Astrocyte (in vitro differentiated cells and primary cell): ENCODE measurements at regions not wholly inside any gene's neighbourhood (a gene's known extent, or its start where the extent isn't known, plus 50 kb on each side); places are given as distances from the start of the nearest gene placed in this dataset.

ENCODE experiments used
- DNase-seq: peaks from one replicate; pipeline ENCODE4 v3.0.0-alpha.2; 2010; ENCODE audit warnings: low read depth
- FAIRE-seq: peaks from 2 replicates; lab custom pipeline; 2011; peaks lifted over from hg19 to GRCh38; lab: Jason Lieb, UNC
- H2AFZ ChIP-seq: 2 replicates; pipeline ENCODE4 v1.6.0; 2012; ENCODE audit warnings: low read depth, low read length, inconsistent platforms
- H3K27ac ChIP-seq: 2 replicates; pipeline ENCODE4 v1.5.1; 2011; ENCODE audit warnings: low read depth, low read length, inconsistent platforms
- H3K27me3 ChIP-seq: 2 replicates; pipeline ENCODE4 v1.6.0; 2011; ENCODE audit warnings: low read length, inconsistent platforms; ENCODE audit not compliant: insufficient read depth
- H3K36me3 ChIP-seq: 2 replicates; pipeline ENCODE4 v1.5.1; 2011; ENCODE audit warnings: low read length, inconsistent platforms; ENCODE audit not compliant: insufficient read depth
- H3K4me1 ChIP-seq: 2 replicates; pipeline ENCODE4 v1.5.1; 2011; ENCODE audit warnings: low read length, inconsistent platforms; ENCODE audit not compliant: insufficient read depth
- H3K4me2 ChIP-seq: 2 replicates; pipeline ENCODE4 v1.6.0; 2012; ENCODE audit warnings: low read length, inconsistent platforms
- H3K4me3 ChIP-seq: 2 replicates; pipeline ENCODE4 v1.5.1; 2011; ENCODE audit warnings: low read depth, mild to moderate bottlenecking, low read length, inconsistent platforms; ENCODE audit not compliant: insufficient read depth
- H3K79me2 ChIP-seq: 2 replicates; pipeline ENCODE4 v1.6.0; 2012; ENCODE audit warnings: mild to moderate bottlenecking, low read length, inconsistent platforms; ENCODE audit not compliant: insufficient read depth
- H3K9ac ChIP-seq: 2 replicates; pipeline ENCODE4 v1.6.0; 2012; ENCODE audit warnings: mild to moderate bottlenecking, low read length, inconsistent platforms
- H3K9me3 ChIP-seq: 2 replicates; pipeline ENCODE4 v1.5.1; 2012; ENCODE audit warnings: low read depth, mild to moderate bottlenecking, low read length, inconsistent platforms; ENCODE audit not compliant: insufficient read depth
- H4K20me1 ChIP-seq: 2 replicates; pipeline ENCODE4 v1.6.0; 2012; ENCODE audit warnings: low read length, inconsistent platforms; ENCODE audit not compliant: insufficient read depth
- H3K27ac Mint-ChIP-seq: one replicate; pipeline ENCODE4 v1.8.0; 2021; ENCODE audit warnings: mild to moderate bottlenecking, mixed read lengths; ENCODE audit not compliant: unreplicated experiment
- H3K27me3 Mint-ChIP-seq: one replicate; pipeline ENCODE4 v1.8.0; 2021; ENCODE audit warnings: low read depth, mixed read lengths; ENCODE audit not compliant: unreplicated experiment
- H3K36me3 Mint-ChIP-seq: one replicate; pipeline ENCODE4 v1.8.0; 2021; ENCODE audit warnings: low read depth, mixed read lengths; ENCODE audit not compliant: unreplicated experiment
- H3K4me1 Mint-ChIP-seq: one replicate; pipeline ENCODE4 v1.8.0; 2021; ENCODE audit warnings: low read depth, mixed read lengths; ENCODE audit not compliant: unreplicated experiment
- H3K4me3 Mint-ChIP-seq: one replicate; pipeline ENCODE4 v1.8.0; 2021; ENCODE audit warnings: mild to moderate bottlenecking, moderate library complexity, mixed read lengths; ENCODE audit not compliant: unreplicated experiment
- H3K9me3 Mint-ChIP-seq: one replicate; pipeline ENCODE4 v1.8.0; 2021; ENCODE audit warnings: mild to moderate bottlenecking, mixed read lengths; ENCODE audit not compliant: unreplicated experiment
- EZH2 ChIP-seq: IDR thresholded peaks from 2 replicates; pipeline ENCODE4 v1.6.1; 2012; ENCODE audit warnings: mild to moderate bottlenecking, low read length, inconsistent platforms; ENCODE audit not compliant: insufficient read depth
- TF ChIP-seq, protein P1 (sequence below): IDR thresholded peaks from 2 replicates; pipeline ENCODE4 v1.5.1; 2011; ENCODE audit warnings: low read depth, mild to moderate bottlenecking, inconsistent platforms, low read length, moderate library complexity; ENCODE audit not compliant: insufficient read depth

DNA sequence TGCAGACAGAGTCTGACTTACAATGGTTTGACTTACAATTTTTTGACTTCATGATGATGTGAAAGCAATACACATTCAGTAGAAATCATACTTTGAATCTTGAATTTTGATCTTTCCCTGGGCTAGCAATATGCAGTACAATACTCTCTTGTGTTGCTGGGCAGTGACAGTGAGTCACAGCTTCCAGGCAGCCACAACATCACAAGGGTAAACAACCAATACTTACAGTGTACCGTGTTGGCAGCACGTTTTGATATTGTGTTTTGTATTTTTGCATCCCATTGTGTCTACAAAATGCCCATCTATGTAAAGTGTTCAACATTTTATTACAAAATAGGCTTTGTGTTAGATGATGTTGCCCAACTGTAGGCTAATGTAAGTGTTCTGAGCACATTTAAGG is 150.9 kb downstream of the NTMT2 start:
- no peak for FAIRE-seq
- Histone ChIP-seq H3K4me3 (no peak overlapping the region), H2AFZ (peak overlapping the region; percentile 70), H3K27me3 (no peaks in the 10 kb centered on the region), H3K79me2 (no peaks in the 10 kb centered on the region), H3K4me1 (peaks cover 3% of the 10 kb centered on the region), H3K9ac (no peak overlapping the region), H3K36me3 (no peaks in the 10 kb centered on the region), H4K20me1 (no peaks in the 10 kb centered on the region), H3K27ac (no peak overlapping the region), H3K4me2 (no peak overlapping the region), H3K9me3 (no peaks in the 10 kb centered on the region)
- H3K9me3 Mint-ChIP-seq = no peaks in the 10 kb centered on the region
- H3K27me3 Mint-ChIP-seq = no peaks in the 10 kb centered on the region
- no peak overlapping the region for H3K4me3 Mint-ChIP-seq
- H3K4me1 Mint-ChIP-seq = peaks cover 8% of the 10 kb centered on the region
- H3K27ac Mint-ChIP-seq = peak overlapping the region; percentile 12
- TF ChIP-seq EZH2 = no peak
- TF ChIP-seq, protein P1, sequence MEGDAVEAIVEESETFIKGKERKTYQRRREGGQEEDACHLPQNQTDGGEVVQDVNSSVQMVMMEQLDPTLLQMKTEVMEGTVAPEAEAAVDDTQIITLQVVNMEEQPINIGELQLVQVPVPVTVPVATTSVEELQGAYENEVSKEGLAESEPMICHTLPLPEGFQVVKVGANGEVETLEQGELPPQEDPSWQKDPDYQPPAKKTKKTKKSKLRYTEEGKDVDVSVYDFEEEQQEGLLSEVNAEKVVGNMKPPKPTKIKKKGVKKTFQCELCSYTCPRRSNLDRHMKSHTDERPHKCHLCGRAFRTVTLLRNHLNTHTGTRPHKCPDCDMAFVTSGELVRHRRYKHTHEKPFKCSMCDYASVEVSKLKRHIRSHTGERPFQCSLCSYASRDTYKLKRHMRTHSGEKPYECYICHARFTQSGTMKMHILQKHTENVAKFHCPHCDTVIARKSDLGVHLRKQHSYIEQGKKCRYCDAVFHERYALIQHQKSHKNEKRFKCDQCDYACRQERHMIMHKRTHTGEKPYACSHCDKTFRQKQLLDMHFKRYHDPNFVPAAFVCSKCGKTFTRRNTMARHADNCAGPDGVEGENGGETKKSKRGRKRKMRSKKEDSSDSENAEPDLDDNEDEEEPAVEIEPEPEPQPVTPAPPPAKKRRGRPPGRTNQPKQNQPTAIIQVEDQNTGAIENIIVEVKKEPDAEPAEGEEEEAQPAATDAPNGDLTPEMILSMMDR = no peak
- H3K36me3 Mint-ChIP-seq = no peaks in the 10 kb centered on the region
- DNase-seq = no peak

DNA sequence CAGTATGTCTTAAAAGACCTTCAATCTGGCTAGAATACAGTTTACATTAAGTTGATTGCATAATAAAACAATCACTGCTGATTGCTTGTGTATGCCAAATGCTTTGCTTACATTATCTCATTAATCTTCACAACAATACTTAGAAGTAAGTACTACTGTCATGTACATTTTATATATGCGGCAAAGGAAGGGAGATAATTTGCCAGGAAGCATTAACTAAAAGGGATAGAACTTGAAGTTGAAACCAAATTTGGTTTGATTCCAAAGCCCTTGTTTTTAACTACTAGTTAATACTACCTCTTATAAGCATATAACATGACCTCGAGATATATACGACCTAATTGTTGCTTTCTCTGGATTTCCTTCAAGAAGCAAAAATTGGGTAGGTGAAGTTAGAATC is 155.8 kb downstream of the NTMT2 start:
- H3K4me3 Mint-ChIP-seq = no peak overlapping the region
- Histone ChIP-seq H3K36me3 (no peaks in the 10 kb centered on the region), H3K9ac (no peak overlapping the region), H3K27me3 (no peaks in the 10 kb centered on the region), H3K9me3 (no peaks in the 10 kb centered on the region), H3K79me2 (no peaks in the 10 kb centered on the region), H2AFZ (no peak overlapping the region), H3K4me1 (peaks cover 3% of the 10 kb centered on the region), H3K4me2 (no peak overlapping the region), H3K4me3 (no peak overlapping the region), H3K27ac (no peak overlapping the region), H4K20me1 (no peaks in the 10 kb centered on the region)
- H3K27me3 Mint-ChIP-seq = no peaks in the 10 kb centered on the region
- FAIRE-seq (no peak), DNase-seq (no peak)
- no peak overlapping the region for H3K27ac Mint-ChIP-seq
- H3K4me1 Mint-ChIP-seq = peaks cover 7% of the 10 kb centered on the region
- H3K9me3 Mint-ChIP-seq = no peaks in the 10 kb centered on the region
- H3K36me3 Mint-ChIP-seq = no peaks in the 10 kb centered on the region
- TF ChIP-seq EZH2 = no peak

DNA sequence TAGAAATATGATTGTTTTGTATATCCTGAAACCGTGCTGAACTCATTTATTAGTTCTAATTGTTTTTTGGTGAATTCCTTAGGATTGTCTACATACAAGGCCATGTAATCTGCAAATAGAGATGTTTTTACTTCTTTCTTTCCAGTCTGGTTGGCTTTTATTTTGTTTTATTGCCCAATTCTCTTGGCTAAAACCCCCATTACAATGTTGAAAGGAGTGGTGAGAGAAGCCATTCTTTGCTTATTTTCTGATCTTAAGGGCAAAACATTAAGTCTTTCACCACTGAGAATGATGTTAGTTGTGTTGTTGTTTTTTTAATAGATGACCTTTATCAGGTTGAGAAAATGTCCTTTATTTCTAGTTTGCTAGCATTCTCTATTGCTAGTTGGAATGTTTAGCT is 157.3 kb downstream of the NTMT2 start:
- DNase-seq (no peak), FAIRE-seq (no peak)
- Histone ChIP-seq H3K36me3 (no peaks in the 10 kb centered on the region), H4K20me1 (no peaks in the 10 kb centered on the region), H3K27me3 (no peaks in the 10 kb centered on the region), H2AFZ (no peak overlapping the region), H3K27ac (no peak overlapping the region), H3K79me2 (no peaks in the 10 kb centered on the region), H3K4me2 (no peak overlapping the region), H3K4me3 (no peak overlapping the region), H3K9me3 (no peaks in the 10 kb centered on the region), H3K4me1 (no peaks in the 10 kb centered on the region), H3K9ac (no peak overlapping the region)
- Mint-ChIP-seq H3K36me3 (no peaks in the 10 kb centered on the region), H3K27ac (no peak overlapping the region), H3K4me1 (peaks cover 17% of the 10 kb centered on the region), H3K9me3 (no peaks in the 10 kb centered on the region), H3K27me3 (no peaks in the 10 kb centered on the region), H3K4me3 (no peak overlapping the region)
- TF ChIP-seq, protein P1 = no peak
- TF ChIP-seq EZH2 = no peak
